Colon (tissue), 2 donors: ENCODE measurements at regions not wholly inside any gene's neighbourhood (a gene's known extent, or its start where the extent isn't known, plus 50 kb on each side); places are given as distances from the start of the nearest gene placed in this dataset.

Experiments used
- FAIRE-seq: peaks from 2 replicates; lab custom pipeline; 2012; peaks lifted over from hg19 to GRCh38; lab: Jason Lieb, UNC
- donor health status: control.
- donor health status: control.

DNA sequence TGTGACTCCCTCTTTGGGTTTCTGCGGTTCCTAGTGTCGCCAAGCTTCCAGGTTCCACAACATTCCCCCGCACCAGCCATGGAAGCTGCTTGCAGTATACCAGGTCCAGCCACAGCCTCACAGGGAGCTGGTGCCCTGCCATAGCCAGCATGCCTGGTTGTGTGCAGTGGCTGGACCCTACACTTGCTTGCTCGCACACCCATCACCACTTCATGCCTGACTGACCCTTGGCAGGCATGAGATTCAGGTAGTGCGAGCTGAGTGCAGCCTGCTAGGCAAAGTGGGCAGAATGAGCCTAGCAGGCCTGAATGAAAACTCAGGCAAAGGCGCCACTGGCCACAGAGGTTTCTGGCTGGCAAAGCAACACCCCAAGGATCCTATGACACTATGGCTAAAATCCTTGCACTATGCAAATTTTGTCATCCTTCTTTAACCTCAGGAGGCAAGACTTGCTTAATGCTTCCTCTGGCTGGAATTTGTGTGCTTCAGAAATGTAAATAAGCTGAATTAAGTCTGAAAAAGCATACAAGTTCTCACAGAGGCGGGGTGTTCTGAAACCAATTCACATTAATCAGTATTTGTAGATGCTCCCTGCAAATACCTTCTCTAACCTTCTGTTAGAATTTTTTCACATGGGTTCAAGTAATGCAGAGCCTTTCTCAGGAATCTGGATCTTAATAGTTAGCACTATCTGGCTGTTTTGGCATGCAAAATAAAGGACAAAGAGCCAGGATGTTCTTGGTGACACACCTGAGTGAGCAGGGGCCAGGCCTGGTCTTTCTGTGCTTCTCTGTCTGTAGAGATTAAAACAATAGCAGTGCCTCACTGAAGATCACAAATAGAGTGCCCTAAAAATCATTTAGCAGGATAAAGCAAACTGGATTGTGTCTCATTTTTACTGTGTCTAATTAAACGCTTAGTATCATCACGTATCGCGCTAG lies 256.9 kb downstream of the GPATCH2 start:
- FAIRE-seq = no peak

DNA sequence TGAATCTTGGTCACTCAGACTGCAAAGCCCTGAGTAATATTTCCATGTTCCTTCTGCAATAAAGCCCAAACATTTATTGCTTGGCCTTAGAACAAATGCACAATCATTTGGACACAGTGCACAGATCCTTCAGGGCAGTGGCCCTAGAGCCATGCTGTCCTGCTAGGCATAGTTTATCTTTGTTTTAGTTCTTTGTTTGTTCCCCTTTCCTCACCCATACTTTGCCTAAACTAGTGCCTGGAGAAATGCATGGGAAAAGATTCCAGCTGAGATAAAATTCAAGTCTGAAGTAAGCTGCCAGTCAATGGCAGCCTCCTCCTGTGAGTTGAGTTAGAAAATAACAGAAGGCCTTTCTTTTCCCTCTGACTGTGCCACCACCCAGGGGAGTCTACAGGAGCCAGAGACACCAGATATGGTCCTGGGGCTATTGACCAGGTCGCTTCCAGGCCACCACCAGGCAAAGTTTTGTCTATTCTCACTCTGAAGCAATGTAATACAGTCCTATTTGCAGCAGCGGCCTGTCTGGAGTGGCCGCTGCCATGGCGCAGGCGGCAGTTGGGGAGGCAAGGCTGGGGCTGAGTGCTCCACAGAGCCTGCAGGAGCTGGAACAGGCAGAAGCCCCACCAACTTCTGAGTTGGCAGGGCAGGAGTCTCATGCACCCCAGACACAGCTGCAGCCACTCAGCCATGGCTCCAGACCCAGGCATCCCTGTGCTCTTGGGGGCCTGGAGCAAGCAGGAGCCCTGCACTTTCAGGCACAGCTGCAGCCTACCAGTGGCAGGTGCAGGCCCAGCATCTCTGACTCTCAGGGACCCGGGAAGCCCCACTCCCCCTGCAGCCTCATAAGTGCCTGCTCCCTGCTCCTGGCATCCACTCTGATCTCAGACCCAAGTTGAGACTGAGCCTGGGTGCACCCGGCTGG lies 258.6 kb downstream of the GPATCH2 start:
- FAIRE-seq = no peak

DNA sequence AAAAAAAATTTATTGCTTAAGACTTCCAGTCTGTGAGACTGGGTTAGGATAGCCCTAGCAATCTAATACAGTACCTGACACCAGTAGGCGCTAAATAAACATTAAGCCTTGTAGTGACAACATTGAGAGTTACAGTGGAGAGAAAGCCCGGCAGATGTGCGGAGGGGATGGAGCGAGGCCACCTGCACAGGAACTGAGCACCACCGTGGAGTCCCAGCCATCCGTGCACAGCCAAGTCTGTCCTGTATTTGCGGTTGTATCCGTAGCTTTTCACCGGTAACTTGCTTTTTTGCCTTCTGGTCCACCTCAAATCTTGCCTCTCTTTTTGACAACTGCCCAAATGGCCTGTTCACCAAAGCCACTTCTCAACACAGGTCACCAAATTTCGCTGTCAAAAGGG lies 260.1 kb downstream of the GPATCH2 start:
- no peak for FAIRE-seq

DNA sequence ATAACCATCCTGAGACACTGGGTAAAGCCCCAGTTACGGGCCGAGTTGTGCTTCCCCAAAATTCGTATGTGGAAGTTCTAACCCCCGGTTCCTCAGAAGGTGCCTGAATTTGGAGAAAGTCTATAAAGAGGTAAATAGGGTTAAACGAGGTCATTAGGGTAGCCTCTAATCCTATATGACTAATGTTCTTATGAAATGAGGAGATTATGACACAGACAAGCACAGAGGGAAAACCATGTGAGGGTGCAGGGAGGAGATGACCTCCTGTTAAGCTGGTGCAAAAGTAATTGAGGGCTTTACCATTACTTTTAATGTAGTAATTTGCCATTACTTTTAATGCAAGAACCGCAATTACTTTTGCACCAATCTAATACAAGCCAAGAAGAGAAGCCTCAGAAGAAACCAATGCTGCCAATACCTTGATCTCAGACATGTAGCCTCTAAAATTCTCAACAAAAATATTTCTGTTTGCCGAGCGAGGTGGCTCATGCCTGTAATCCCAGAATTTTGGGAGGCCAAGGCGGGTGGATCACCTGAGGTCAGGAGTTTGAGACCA lies 260.8 kb downstream of the GPATCH2 start:
- FAIRE-seq = no peak

DNA sequence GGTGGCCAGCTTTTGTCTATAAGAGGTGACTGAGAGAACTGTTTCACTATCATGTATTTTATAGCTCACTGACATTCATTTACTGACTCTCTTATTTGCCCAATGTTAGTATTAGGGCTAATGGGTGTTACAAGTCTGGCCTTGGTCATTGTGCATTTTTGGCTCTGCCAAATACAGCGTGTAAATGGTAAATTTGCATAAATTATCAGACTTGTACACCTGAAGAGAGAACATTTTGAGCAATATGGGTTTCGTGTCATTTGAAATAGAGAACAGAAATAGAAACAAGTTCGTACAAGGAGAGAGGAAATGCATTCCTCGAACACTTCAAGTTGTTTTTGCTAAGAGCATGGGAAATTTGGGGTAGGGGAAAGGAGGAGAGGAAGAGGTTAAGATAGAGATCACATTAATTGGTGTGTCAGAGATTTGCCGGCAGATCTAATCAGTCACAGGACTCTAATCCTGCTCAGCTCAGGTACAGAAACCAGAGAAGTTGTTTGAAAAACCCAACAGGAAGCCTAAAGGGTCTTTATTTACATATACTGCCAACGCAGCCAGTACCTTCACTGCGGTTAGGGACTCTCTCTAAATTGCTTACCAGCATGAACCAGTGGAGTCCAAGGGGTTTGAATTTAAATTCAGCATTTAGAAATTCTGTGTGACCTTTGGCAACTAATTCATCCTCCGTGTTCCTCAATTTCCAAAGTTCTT lies 261.5 kb downstream of the GPATCH2 start:
- no peak for FAIRE-seq

DNA sequence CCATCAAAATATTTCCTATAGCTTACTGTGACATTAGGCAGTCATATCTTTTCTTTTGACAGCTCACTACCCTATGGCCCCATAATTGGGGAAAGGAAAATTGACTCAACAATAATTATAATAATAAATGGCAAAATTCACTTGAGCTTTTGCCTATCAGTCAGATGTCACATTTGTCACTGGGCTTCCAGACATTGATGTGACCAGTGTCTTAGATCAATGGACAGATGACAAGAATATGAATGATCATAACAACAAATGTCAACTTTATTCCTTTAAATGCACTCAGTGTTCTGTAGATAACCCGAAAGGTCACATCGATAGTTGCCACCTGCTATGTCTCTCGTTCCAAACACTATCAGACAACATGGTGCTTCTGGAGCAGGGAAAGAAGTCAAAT lies 266.7 kb downstream of the GPATCH2 start:
- FAIRE-seq = no peak

DNA sequence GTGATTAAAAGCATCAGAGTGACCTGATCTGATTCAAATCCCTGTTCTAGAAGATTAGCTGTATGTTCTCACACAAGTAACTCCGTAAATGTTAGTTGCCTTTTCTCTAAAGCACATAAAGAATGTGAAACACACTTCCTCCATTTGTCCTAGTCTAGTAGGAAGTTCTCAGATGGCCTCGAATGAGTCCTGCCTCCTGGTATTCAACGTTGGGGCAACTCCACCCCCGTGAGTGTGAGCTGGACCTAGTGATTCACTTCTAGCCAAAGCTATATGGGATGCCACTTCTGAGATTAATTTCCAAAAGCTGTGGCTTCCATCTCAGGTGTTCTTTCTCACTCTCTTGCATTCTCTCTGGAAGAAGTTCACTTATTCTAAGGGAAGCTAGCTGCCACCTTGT lies 267.6 kb downstream of the GPATCH2 start:
- no peak for FAIRE-seq

DNA sequence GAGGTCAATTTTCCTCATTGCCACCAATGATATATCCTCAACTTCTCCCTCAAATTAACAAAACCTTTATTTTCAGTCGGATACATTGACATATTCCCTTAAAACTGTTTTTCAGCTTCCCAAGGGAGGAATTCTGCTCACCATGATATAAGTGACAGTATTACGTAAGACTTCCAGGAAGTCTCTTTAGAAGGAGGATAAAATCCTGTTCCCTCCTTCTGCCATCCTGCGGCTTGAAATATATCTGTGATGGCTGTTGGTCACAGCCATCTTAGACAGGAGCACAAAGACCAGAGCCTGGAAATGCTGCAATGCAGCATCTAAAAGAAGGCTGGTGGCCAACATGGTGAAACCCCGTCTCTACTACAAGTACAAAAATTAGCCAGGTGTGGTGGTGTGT lies 270.4 kb downstream of the GPATCH2 start:
- no peak for FAIRE-seq

DNA sequence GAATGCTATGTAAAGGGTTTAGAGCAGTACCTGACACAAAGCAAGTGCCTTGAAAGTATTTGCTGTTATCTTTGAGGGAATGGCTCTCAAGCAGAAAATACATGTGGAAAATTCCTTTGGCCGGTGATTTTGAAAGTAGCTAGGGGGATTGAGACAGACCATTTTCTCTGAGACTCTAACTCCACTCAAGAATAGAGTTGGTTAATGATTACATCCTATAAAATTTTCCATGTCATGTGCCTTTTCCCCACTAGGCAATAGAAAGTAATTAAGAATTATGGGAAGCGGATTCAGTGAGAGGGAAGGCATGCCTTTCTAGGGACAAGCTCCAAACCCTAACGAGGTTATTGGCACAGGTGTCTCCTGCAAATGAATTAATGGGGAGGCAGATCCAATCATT lies 276.0 kb downstream of the GPATCH2 start:
- no peak for FAIRE-seq

DNA sequence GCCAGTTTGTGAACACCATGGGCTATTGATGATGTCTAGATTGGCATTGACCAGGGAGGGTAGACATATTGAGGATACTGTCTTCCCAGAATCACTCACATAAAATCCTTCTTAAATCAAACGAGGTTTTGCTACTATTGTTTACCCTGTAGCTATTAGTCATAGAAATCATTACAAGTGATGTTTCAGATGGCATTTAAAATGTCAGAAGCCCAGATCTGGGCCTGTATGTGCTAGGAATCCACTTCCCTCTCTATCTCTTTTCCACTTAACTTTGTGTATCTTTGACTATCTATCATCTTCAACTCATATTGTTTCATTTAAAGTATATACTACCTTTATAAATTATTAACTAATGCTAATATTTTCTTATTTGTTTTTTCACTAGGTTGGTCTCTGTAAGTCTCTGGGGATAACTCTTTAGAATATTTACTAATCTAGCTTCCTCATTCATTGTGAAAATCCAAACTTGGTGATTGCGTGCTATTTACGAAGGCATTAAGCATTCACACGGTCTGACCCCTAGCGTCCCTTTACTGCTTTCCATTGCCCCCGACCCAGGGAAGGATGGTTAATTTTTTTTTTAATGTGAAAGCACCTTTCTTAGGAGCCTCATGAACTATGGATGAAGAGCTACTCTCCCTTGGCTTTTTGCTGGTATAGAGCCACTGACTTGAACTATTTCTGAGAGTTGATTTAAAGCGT lies 281.8 kb downstream of the GPATCH2 start:
- no peak for FAIRE-seq

DNA sequence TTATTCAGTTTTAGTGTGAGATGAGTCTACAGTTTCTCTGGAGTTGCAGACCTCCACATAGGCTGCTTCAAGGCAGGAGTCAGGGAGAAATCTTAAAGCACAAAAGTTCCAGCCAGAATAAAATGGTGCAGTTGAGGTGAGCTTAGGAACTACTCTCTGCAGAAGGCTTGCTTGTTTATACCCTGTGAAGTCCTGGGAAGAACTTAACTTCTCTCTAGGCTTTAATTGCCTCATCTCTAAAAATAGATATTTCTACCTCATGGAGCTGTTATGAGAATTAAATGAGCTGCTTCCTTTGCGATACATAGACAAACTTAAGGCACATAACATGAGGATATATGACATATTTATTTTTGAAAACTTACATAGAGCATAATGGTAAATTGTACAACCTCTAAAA lies 286.2 kb downstream of the GPATCH2 start:
- FAIRE-seq = no peak

DNA sequence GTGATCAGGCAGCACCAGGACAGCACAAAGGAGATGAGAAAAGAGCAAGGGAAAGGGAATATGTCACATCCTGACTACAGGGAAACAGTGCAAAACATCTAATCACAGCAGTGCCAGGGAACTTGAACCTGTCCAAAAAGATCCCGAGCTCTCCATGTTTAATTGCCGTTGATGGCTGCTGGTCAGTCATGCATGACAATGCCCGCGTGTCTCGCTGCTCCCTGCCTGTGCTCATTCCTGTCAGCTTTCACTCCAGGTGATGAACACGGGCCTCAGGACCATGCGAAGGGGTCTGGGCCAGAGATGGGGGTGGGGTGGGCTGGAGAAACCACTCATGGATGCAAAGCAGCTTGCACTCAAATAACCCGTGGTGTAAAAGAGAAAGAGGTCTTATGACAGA lies 287.0 kb downstream of the GPATCH2 start:
- no peak for FAIRE-seq

DNA sequence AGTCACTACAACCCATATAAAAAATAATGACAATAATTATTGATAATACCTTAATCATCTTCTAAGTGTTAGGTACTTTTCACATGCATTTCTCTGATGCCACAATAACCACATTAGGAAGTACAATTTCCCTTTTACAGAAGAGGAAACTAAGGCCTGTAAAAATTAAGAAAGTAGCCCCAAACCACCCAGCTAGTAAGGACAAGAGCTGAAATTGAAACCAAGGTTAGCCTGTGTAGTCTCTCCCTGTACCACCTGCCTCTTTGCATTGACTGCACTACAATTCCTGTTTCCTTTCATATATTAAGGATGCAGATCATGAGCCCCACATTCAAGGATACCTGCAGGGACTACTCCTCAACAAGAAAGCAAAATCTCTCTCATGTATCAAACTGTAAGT lies 288.8 kb downstream of the GPATCH2 start:
- no peak for FAIRE-seq

DNA sequence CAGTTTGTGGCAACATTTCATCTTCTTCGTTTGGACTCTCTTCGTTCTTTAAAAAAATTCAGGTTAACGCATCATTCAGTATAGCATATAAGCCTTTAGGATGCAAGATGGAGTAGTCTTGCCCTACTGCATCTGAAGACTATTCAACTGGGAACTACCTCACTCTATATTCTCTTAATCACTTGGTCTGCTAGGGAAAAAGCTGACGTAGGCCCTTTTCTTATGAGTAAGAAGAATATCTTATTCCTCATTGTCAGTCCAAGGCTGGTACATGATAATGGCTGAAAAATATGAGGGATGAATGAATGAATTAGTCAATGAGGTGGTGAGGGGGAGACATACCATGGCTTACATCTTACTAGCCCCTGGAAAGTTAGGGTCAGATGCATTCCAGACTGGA lies 294.2 kb downstream of the GPATCH2 start:
- no peak for FAIRE-seq

DNA sequence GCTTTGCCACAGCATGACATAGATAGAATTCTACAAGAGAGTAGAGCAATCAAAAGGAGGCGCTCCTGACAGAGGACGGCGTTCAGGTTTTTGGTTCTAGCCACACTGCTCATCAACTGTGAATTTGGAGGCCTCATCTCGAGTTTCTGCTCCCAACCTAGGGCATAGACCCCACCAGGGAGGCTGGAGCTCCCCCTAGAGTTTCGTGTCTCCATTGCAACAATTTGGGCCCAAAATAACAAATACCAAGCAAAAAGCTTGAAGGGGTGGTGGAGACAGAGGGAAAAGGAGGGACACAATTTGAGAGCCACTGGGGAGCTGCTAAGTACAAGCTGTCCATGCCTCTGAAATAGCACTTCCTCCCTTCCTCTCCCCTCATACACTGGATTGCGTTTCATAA lies 297.0 kb downstream of the GPATCH2 start:
- FAIRE-seq = no peak

DNA sequence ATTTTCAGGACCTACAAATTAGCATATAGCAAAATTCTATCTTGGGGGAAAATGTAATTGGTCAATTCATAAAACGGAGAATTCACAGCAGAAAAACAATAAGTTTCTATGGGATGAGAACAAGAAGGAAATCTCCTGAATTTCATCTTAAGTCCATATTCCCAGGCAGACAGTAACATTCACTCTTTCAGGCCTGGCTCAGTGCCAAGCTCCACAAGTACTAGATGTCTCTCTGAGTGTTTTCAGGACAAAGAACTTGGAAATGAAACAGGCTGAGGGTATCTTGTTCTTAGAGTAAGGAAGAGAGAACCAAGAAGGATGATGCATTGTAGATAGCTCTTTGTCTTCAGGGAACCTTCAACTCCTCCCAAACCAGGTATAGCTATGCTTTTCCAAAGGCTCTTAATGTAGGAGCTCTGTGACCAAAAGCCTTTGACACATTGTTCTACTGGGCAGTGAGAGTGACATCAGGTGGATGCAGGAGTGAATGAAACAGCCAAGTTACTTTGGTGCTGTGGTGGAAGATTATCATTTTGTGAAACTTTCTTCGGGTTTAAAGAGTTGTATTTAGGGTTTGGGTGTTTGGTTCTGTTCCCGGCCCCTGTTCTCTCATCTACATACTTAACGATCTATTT lies 298.3 kb downstream of the GPATCH2 start:
- no peak for FAIRE-seq

DNA sequence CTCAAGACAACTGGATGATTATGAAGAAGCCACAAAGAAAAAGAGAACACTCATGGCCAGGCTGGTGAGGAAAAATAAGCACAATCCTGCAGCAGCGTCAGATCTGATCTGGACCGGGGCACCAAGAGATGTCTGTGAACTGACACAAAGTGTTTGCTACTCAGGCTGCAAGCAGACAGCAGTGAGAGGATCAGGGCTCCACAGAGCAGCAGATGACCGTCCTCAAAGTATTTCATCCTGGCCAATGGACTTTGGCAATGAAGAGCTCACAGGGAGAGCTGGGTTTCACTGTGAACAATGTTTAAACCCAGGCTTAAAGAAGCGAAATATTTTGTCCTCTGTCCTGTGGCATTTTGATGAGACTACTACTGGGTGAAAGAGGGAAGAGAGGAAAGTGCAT lies 299.2 kb downstream of the GPATCH2 start:
- no peak for FAIRE-seq

DNA sequence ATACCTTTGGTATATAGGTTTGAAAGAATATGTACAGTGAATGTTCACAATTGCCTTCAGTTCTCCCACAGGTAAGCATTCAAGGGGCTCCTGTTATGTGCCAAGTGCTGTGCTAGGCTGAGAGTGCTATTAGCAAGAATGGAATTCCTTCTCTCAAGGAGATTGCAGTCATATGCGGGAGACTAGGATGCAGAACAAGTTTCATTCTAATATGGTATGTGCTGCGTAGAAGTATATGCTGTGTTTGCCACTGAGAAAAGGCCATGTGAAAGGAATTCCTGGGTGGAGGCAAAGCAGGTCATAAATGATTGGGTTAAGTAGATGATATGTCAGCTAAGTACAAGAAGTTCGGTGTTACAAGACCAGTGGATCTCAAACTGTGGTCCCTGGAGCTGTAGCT lies 303.0 kb downstream of the GPATCH2 start:
- no peak for FAIRE-seq

DNA sequence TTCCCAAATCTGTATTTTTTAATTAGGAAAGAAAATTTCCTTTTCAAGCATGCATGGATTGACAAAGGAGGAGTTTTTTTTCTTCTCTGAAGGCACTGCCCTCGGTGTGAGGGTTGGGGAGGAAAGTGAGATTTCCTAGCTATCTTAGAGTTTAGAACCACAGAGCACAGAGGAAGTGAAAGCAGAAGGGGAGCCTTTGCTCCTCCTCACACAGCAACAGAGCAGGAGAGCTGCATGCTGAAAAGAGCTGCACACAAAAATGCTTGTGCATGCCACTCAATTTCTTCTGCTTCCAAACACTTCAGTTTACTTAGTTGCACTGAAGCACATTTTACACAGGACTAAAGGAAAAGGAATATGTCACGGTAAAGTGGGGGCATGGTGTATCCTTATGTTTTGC lies 308.1 kb downstream of the GPATCH2 start:
- no peak for FAIRE-seq

DNA sequence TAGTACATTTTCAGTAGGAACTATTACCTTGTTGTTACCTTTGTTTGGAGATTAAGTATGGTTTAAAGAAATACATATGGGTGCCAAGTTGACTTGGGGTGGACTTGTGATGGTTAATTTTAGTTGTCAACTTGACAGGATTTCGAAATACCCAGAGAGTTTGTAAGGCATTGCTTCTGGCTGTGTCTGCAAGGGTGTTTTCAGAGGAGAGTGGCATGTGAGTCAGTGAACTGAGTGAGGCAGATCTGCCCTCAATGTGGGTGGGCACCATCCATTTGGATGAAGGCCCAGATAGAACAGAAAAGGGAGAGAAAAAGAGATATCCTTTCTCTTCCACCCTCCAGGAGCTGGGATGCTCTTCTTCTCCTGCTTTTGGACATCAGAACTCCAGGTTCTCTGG lies 315.5 kb downstream of the GPATCH2 start:
- FAIRE-seq = no peak

DNA sequence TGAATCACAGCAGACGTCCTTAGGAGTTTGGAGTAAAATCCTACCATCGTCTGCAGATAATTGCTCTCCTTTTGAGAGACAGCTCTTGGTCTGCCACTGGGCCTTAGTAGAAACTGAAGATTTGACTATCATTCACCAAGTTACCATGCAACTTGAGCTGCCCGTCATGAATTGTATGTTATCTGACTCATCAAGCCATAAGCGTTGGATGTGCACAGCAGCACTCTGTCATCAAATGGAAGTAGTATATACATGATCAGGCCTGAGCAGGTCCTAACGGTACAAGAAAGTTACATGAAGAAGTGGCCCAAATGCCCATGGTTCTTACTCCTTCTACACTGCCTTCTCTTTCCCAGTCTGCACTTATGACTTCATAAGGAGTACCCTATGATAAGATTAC lies 317.8 kb downstream of the GPATCH2 start:
- FAIRE-seq = no peak
